ENCODE measurements at regions not wholly inside any gene's neighbourhood (a gene's known extent, or its start where the extent isn't known, plus 50 kb on each side); places are given as distances from the start of the nearest gene placed in this dataset.
"Not testable (repeated sequence)": the region's sequence is repeated elsewhere in the genome, so short reads cannot be mapped to it uniquely, and the experiment has no call there.

DNA sequence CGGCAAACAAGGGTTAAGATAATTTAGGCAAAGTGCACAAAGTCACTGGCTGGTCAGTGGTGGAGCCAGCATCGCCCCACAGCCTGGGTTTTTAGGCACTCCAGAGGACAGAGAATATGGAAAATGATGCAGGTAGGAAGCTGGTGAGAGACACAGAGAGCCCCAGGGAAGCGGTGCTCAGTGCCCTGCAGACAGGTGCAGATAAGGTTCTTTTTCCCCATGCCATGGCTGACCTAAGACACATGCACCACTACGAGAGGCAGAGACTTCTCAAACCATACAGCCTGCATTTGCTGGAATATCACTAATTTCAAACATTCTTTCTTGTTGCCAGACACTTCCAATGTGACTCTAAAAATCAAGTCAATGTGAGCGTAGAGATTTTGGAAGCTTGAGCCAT is 205.7 kb upstream of the APCDD1 start:
- DNase-seq (ENCODE audit: low read depth) = no peak

DNA sequence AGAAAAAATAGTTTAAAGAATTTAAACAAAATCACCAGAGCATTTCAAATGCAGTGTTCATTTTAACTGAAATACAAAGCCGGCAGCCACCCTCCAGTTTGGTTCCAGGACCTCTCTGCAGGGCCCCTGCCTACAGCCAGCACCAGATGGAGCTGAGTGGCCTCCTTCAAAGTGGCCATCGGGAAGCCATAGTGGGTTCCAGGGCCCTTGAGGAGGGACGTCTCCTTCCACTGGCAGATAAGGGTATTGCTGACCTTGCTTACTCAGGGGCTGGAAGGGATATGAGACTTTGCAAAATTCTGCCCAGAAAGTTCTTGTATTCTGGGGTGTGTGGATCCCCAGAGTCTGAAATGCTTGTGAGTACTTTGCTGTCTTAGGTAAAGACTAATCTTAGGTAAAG is 205.2 kb upstream of the APCDD1 start:
- DNase-seq (ENCODE audit: low read depth) = no peak

DNA sequence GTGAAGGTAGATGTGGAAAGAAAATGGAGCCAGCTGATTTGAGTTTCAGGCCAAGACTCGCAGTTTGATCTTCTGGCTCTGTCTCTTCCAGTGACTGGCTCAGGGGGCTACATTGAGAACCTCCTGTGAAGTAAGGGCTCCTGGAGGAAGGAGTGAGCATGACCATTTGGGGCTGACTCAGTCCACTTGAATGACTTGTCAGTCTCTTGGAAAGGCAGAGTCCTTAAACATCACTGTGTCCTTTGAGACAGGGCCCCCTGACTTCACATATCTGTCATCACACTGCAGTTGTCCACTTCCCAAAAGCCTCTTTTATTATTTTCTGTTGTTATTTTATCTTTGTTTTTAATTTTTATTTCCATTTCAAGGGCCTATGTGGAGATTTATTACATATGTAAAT is 204.6 kb upstream of the APCDD1 start:
- DNase-seq (ENCODE audit: low read depth) = no peak

DNA sequence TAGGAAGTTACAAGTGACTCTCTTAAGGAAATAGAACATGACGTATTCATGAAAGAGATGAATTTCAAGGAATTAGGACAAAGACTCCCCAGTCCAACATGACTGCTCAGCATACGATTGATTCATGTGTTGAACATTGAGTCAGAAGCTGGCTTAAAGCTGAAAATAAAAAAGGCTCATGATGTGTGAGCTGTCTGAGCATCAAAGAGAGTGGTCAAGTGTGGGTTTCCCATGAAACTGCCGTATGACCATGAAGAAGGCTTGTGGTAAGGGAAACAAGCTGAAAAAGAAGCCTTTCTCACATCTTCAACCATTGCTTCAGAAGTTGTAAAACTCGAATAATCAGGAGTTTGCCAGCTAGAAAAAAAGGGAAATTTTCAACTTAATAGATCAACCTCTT is 201.9 kb upstream of the APCDD1 start:
- DNase-seq (ENCODE audit: low read depth) = no peak

DNA sequence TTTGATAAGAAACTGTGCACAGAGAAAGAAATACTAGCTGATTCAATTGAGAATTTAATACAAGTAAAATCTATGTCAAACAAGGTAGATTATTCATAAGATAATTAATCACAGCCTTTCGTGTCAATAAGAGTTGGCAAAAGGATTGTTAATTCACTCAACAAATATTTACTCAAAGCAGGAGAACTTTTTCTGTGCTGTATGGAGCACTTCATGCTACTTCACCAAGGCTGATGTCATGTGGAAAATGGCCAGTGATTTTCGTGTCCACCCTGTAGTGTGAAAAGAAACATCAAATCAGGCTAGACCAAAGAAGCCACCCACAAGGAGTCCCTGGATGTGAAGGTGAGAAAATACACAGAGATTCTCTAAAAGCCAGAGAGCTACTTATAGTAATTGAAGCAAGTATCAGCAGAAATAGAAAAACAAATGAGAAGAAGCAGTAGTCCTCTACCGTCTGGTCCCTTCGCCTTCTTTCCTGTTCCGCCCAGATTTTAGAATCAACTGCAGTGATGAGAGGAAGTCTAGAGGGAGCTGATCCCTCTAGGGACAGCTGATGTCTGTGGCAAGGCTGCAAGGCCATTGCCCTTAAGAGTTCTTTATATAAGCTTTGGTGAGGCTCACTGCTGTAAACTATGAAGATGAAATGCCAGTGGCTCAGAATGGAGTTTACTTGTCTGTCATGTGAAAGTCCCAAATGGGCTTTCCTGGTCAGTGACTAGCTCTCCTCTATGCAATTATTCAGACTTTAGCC is 201.3 kb upstream of the APCDD1 start:
- DNase-seq (ENCODE audit: low read depth) = no peak

DNA sequence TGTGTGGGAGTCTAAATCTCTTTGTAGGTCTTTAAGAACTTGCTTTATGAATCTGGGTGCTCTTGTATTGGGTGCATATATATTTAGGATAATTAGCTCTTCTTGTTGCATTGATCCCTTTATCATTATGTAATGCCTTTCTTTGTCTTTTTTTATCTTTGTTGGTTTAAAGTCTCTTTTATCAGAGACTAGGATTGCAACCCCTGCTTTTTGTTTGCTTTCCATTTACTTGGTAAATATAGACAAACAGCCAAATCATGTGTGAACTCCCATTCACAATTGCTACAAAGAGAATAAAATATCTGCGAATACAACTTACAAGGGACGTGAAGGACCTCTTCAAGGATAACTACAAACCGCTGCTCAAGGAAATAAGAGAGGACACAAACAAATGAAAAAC is 198.2 kb upstream of the APCDD1 start:
- DNase-seq (ENCODE audit: low read depth) = not testable (repeated sequence)

DNA sequence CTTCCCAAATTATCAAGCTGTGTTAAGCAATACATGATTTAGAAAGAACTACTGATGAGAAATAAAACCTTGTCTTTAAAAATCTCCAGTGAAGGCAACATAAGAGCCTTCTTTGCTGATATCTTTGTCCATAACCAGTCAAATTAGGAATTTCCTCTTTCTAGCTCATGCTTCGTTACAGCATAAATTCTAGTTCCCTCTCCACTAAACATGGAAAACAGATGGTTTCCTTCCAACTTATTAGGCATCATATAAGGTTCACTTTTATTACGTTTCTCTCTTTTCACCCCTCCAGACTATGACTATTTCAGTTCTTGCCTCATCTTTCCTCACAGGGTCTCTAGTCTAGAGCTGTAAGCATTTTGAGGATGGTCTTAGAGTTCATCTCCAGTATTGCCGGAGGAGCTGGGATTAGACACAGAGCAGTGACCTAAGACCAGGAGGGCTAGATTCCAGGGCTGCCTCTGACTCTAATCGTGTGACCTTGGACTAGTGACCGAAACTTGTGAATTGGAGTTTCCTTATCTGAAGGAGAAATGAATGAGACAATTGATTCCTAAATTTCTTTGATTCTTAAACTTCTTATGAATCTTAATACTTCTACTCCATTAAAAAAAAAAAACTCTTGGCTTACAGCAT is 195.5 kb upstream of the APCDD1 start:
- no peak for DNase-seq (ENCODE audit: low read depth)

DNA sequence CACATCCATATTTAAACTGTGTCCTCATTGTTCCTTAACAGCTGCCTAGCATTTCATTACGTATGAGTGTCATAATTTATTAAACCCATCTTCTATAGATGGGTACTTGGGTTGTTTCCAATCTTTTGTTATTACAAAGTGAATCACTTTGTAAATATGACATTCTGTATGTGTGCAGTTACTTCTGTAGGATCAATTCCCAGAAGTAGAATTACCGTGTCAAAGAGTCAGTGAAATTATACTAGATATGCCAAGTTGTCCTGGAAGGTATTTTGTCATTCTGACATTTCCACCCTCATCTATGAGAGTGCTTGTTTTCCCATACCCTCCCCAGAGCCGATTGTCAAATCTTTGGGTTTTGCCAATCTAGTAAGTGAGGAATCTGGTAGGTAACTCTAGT is 194.5 kb upstream of the APCDD1 start:
- DNase-seq (ENCODE audit: low read depth) = no peak

DNA sequence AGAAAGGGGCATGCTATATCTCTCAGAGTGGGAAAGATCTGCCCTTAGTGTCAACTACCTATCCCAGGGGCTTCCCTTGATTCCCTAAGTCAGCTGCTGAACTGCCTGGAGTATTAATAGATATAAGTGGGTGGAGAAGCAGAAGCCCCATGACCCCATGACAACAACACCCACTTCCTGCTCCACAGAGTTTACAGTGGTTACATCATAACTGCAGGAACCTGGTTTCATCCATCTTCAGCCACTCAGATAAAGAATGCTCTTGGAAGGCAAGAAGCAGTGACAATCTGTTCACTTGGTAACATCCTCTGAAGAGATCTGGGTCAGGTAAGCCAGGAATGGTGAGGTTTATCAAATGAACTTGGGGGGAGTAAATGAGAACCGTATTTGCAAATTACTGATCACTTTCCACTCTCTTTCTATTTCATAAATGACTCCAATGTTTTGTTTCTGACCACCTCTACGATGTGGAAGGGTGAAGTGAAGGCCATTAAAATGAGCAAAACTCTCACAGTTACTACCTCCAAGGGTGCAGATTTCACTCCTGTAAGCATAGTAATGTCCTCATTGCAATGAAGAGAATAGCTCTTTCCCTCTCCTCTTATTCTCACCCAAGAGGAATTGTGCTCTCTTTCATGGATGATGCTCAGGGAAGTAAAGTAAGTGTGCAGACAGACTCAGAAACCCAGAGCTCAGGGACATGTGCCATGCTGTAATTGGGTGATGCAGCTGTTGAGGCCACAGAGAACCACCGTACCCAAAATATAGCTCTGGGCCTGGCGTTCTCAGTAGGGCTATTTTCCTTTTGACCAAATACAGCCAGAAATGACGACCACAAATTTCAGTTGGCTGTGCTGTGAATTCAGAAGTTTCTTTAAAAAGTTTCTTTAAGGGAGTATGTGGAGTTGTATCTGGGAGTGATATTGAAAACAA is 192.8 kb upstream of the APCDD1 start:
- no peak for DNase-seq (ENCODE audit: low read depth)

DNA sequence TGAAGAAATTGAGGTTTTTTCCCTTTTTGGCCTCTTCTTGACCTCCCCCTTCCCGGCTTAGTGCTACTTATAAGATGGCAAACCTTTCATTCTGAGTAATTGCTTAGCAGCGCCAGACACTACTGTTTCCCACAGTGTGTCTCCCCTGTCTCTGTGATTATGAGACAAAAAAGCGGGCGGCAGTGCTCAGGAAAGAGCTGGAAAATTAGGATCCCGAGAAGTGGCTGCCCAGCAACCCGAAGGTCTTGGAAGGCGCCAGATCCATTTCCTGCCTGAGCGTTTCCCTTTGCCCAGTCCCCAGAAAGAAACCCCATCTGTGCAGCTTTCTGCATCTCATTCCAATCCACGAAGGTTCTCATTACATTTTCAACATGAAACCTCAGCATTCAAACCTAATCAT is 191.9 kb upstream of the APCDD1 start:
- DNase-seq (ENCODE audit: low read depth) = no peak

DNA sequence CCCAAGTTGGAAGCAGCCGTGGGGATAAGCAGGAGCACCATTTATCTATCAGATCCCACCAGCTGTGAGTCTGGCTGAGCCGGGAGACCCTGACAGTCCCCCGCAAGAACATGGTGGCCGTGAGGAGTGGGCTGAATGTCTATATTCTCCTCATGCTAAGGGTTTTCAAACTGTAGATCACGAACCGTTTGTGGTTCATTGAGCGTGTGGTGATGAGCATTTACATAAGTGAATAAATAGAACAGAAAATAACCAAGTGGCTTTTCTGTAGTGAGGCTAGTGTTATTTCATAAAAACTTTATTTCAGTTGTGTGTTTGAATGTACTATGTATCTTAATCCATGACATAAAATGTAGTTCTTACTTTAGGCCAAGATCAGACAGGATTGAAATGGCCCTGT is 190.2 kb upstream of the APCDD1 start:
- DNase-seq (ENCODE audit: low read depth) = no peak

DNA sequence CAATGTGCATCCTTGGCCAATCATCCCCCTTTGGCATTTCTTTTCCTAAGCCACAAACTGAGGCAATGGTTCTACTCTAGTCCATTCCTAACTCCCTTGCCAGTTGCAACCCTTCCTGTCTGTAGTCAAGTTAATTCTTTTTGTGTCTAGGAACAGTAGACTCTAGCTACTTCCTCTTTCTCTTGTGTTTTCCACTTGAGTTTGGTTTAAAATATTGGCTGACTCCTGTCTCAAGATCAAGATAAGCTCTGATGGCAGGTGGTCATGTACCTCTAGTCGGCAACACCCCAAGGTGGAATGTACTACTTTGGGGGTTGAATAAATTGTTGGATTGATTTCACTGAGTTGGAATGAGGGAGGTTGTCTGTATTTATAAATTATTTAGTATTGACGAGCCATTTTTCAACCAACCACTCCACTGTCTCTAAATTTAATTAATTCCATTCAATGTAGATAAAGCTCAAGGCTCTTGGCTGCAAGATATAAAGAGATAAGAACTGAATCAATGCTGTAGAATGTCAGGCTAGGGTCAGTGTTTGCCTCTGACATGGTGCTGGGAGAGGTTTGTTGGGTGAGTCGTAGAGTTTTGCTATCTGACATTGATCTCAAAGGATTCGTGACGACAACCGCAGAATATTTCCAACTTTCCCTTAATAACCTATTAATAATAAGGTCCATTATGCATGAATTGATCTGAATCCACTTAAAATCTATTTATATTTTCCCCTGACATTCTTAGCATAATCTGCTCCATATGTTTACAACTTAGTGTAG is 188.7 kb upstream of the APCDD1 start:
- no peak for DNase-seq (ENCODE audit: low read depth)

DNA sequence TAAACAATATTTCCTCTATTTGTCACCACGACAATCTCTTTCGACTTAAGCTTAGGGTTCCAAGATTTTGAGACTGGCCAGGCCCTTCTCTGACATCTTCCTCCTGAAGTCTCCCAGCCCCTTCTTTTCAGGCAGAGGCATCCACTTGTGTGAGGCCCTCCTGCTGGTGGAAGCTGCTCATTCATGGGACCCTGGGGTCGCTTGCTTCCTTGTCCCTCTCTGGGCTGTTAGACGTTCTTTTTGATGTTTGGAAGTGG is 188.2 kb upstream of the APCDD1 start:
- no peak for DNase-seq (ENCODE audit: low read depth)

DNA sequence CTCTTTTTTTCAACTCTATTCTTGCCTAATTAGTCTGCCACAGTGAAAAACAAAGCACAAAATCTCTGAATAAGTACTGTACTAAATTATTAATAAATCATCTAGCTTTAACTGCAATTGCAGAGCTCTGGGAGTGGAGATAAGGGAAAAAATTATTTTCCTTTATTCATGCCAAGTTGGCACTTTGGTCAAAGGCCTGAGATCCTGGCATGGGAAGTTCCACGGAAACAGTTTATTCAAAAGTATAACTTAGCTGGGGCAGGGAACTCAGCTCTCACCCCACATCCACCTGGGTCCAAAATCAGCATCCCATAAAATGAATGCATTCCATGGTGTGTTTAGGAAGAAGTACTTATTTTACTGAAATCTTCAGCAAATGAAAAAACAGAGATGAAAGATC is 185.2 kb upstream of the APCDD1 start:
- no peak for DNase-seq (ENCODE audit: low read depth)

DNA sequence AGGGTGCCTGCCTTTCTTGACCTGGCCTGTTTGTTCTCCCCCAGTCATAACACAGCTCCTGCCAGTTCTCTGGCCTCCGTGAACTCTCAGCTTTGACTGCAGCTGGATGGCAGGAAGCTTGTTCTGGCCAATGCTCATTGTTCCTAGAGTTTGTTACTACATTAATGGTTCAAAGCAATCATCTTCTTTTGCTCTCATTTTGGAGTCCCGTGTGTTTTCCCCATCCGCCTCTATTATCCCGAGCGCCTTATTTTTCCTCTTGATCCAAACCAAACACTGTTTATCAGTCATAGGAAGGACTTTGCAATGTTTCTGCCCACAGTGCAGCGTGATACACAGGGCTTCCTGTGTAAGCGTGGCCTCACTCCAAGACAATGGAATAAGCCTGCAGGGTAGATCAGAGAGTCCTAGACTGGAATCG is 184.3 kb upstream of the APCDD1 start:
- no peak for DNase-seq (ENCODE audit: low read depth)

DNA sequence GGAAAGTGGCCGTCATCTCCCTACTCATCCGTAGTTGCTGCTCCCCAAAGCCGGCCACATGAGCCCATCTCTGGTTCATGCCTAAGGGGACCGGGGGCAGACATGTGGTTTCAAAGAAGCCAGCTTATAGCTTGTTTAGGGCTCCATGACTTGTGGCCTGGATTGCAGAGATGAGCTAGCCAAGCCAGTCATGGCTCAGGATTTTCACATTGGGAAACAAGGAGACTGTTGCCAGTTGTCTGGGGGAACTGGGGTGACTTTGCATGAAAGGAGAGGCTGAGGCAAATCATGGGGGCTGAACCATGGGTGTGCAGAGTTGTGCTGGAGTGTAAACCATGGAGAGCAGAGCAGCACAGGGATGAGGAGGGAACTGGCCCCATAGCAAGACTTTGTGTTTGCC is 183.0 kb upstream of the APCDD1 start:
- no peak for DNase-seq (ENCODE audit: low read depth)

DNA sequence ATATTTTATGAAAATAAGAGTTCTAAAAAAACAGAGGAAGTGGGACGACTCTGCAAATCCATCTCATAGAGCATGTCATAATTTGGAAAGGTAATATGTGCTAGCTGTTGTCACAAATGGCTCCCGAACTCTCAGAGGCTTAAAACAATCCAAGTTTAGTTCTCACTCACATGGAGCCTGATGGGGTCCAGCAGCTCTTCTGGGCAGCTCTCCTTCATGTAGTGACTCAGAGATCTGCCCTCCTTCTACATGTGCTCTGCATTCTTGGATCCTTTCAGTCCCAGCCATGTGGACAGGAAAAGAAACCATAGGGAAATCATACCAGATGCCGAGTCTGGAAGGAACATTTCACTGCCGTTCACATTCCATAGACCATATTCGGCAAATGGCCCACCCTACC is 180.1 kb upstream of the APCDD1 start:
- no peak for DNase-seq (ENCODE audit: low read depth)

DNA sequence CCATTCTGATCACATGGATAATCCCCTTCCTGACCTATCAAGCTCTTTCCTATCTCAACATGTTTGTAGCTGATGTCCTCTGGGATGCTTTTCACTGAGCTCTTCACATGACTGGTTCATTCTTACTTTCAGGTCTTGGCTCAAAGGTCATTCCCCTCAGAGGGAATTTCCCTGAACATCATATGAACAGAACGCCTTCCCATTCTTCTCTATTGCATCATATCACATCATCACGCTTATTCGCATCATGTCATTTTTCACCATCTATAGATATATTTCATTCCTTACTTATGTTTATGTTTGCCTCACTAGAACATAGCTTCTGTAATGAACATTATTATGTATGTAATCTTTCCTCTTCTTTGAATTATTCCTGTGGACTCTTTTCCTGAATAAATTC is 178.9 kb upstream of the APCDD1 start:
- DNase-seq (ENCODE audit: low read depth) = no peak

DNA sequence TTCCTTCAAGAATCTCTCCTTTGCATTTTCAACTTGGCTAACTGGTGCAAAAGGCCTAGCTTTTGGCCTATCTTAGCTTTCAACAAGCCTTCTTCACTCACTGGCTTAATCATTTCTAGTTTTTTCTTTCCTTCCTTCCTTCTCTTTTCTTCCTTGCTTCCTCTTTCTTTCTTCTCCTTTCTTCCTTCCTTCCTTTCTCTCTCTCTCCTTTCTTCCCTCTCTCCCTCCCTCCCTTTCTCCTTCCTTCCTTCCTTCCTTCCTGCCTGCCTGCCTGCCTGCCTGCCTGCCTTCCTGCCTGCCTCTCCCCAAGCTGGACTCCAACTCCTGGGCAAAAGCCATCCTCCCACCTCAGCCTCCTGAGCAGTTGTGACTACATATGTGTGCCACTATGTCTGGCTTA is 176.2 kb upstream of the APCDD1 start:
- DNase-seq (ENCODE audit: low read depth) = no peak

DNA sequence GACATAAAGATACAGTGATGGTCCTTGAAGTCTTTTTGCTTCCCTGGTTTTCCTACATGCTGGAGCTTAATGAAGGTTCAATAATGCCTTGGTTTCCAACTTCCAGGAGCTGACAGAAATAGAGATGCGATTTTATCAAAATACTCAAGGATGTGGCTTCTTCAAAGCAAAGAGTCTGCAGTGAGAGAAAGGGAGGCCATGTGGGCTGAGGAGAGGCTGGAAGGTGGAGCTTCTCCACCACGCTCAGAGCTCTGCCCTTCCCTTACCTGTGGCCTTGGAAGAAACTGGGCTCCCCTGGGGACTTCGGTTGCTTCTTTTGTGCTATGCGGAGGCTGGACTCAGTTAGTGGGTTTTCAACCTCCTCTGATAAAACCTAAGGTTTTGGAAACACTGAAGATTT is 175.0 kb upstream of the APCDD1 start:
- no peak for DNase-seq (ENCODE audit: low read depth)

DNA sequence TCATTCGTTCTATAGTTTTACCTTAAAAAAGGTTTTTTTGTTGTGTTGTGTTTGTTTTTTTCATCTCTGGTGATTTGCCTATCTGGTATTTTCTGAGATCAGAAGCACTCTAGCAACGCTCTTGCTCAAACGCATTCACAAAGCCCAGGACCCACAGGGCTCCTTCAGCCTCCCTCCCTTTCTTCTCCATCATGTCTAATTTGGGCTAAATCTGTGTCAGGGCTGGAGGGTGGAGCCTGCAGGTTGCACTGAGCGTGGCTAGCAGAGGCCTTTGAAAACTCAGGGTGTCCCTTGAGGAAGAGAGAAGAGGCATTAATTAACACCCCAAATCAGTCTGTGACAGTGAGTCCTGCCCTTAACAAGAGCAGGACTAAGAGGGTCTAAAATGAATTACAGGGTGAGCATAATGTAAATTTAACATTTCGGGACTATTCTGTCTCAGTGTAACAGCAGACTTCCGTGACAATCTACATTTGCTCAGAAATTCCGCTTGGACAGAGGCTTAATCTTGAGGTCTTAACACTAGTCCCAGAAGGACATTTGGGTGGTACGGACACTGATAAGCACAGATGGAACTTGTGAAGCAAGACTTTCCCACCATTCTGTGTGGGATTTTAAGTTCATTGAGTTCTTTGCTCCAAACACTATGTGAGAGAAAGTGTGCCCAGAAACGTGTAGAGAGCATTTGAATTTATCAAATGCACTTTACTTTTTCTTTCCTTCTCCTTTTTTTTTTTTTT is 174.4 kb upstream of the APCDD1 start:
- DNase-seq (ENCODE audit: low read depth) = no peak
